Esophagus muscularis mucosa (tissue), 4 donors: ENCODE measurements at regions not wholly inside any gene's neighbourhood (a gene's known extent, or its start where the extent isn't known, plus 50 kb on each side); places are given as distances from the start of the nearest gene placed in this dataset.
"Not testable (repeated sequence)": the region's sequence is repeated elsewhere in the genome, so short reads cannot be mapped to it uniquely, and the experiment has no call there.

ENCODE experiments used
- DNase-seq: peaks from one replicate; pipeline ENCODE4 v3.0.0-alpha.2; 2017; ENCODE audit errors: extremely low spot score
- H3K27ac ChIP-seq, 4 donors: fragments of 200-600 bp; sonication (generic); replicated peaks in 1 of 4; 1 replicate in 3 of 4; 2 replicates in 1 of 4; pipeline ENCODE4 v1.5.1; 2016 to 2019; ENCODE audit warnings: mild to moderate bottlenecking in 1 of 4
- H3K27me3 ChIP-seq, 4 donors: fragments of 200-600 bp; sonication (generic); one replicate each; pipeline versions ENCODE4 v1.5.1 to v1.6.0; 2016 to 2019
- H3K36me3 ChIP-seq, 4 donors: fragments of 200-600 bp; sonication (generic); one replicate each; pipeline ENCODE4 v1.5.1; 2016 to 2019
- H3K4me1 ChIP-seq, 4 donors: fragments of 200-600 bp; sonication (generic); one replicate each; pipeline ENCODE4 v1.5.1; 2016 to 2019
- H3K4me3 ChIP-seq, 4 donors: fragments of 200-600 bp; sonication (generic); 1 replicate in 2 of 4; 2 replicates in 2 of 4; pipeline ENCODE4 v1.5.1; 2016 to 2019; ENCODE audit warnings: mild to moderate bottlenecking in 4 of 4, moderate library complexity in 1 of 4
- H3K9me3 ChIP-seq, 4 donors: fragments of 200-600 bp; sonication (generic); 1 replicate in 3 of 4; 2 replicates in 1 of 4; pipeline ENCODE4 v1.5.1; 2016 to 2019
- CTCF ChIP-seq, 3 experiments: fragments of 200-600 bp in 2 of 3; fragments of 450-650 bp in 1 of 3; sonication (generic) in 2 of 3; IDR thresholded peaks; one replicate each; pipeline ENCODE4 v1.5.1; 2017 to 2019; ENCODE audit warnings: antibody characterized with exemption in 3 of 3, mild to moderate bottlenecking in 2 of 3, moderate library complexity in 1 of 3
- EP300 ChIP-seq: sonication (generic); formaldehyde crosslinking; IDR thresholded peaks from one replicate; pipeline ENCODE4 v1.6.1; 2017; ENCODE audit warnings: antibody characterized with exemption
- POLR2A ChIP-seq: fragments of 450-650 bp; IDR thresholded peaks from one replicate; pipeline ENCODE4 v1.6.1; 2017; ENCODE audit warnings: antibody characterized with exemption, moderate library complexity, mild to moderate bottlenecking, low read depth
- POLR2AphosphoS5 ChIP-seq, 2 donors: sonication (generic); formaldehyde crosslinking; IDR thresholded peaks; one replicate each; pipeline ENCODE4 v1.6.1; 2017; ENCODE audit warnings: antibody characterized with exemption in 2 of 2
- WGBS: methylation state at CpG from one replicate; pipeline ENCODE4 v1.1.5; 2018; 5-methylcytosine and 5-hydroxymethylcytosine counted together
- intact Hi-C: fragments of 100-400 bp; cut with DNase I; formaldehyde crosslinking; loops from one replicate; pipeline ENCODE4 v1.15.1; 2023

DNA sequence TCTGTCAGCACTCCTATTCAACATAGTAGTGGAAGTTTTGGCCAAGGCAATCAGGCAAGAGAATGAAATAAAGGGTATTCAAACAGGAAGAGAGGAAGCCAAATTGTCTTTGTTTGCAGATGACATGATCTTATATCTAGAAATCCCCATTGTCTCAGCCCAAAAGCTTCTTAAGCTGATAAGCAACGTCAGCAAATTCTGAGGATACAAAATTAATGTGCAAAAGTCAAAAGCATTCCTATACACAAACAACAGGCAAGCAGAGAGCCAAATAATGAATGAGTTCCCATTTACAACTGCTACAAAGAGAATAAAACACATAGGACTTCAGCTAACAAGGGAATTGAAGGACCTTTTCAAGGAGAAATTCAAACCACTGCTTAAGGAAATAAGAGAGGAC, 280.4 kb upstream of the LUZP2 start:
- Histone ChIP-seq H3K4me1 (no peaks in the 10 kb centered on the region), H3K27ac (no peak overlapping the region), H3K27me3 (no peaks in the 10 kb centered on the region), H3K9me3 (no peaks in the 10 kb centered on the region), H3K36me3 (no peaks in the 10 kb centered on the region), H3K4me3 (no peak overlapping the region)
- 64% methylated on average over 1 of the region's 1 CpG for WGBS
- TF ChIP-seq POLR2AphosphoS5 (IDR thresholded peaks at IDR 0.05) (no peak), POLR2A (no peak), EP300 (no peak), CTCF (IDR thresholded peaks at IDR 0.05) (no peak)
- no peak for DNase-seq
- intact Hi-C loops = no loop called here

DNA sequence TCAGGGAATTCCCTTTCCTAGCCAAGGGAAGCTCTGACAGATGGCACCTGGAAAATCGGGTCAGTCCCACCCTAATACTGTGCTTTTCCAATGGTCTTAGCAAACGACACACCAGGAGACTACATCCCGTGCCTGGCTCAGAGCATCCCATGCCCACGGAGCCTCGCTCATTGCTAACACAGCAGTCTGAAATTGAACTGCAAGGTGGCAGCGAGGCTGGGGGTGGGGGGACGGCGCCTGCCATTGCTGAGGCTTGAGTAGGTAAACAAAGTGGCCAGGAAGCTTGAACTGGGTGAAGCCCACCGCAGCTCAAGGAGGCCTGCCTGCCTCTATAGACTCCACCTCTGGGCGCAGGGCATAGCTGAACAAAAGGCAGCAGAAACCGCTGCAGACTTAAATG, 279.5 kb upstream of the LUZP2 start:
- H3K27me3 ChIP-seq, DNase-seq, H3K36me3 ChIP-seq, intact Hi-C loops, H3K4me3 ChIP-seq, H3K4me1 ChIP-seq, H3K27ac ChIP-seq, H3K9me3 ChIP-seq: not testable (repeated sequence)
- WGBS = 97% methylated on average over 5 of the region's 11 CpGs

GRCh38 chr11:24225501-24225900, 271.4 kb upstream of the LUZP2 start:
- WGBS = 40% methylated on average over 1 of the region's 1 CpG
- no peak for TF ChIP-seq POLR2A
- no peak for TF ChIP-seq CTCF (IDR thresholded peaks at IDR 0.05)
- no peak for TF ChIP-seq POLR2AphosphoS5 (IDR thresholded peaks at IDR 0.05)
- no peak for TF ChIP-seq EP300

GRCh38 chr11:24226606-24227005, 270.2 kb upstream of the LUZP2 start:
- TF ChIP-seq POLR2AphosphoS5 (IDR thresholded peaks at IDR 0.05) = no peak
- no peak for TF ChIP-seq POLR2A
- TF ChIP-seq EP300 = no peak
- TF ChIP-seq CTCF (IDR thresholded peaks at IDR 0.05) = no peak
- Histone ChIP-seq H3K9me3 (no peaks in the 10 kb centered on the region), H3K36me3 (no peaks in the 10 kb centered on the region), H3K4me1 (no peaks in the 10 kb centered on the region), H3K27me3 (no peaks in the 10 kb centered on the region), H3K27ac (no peak overlapping the region), H3K4me3 (no peak overlapping the region)
- DNase-seq = no peak
- intact Hi-C loops = no loop called here
- 81% methylated on average over 1 of the region's 1 CpG for whole genome bisulfite sequencing

More at GRCh38 chr11:24225501-24225900, 271.4 kb upstream of the LUZP2 start:
- no peak for DNase-seq
- no peak overlapping the region for H3K4me3 ChIP-seq
- H3K36me3 ChIP-seq = no peaks in the 10 kb centered on the region
- no peaks in the 10 kb centered on the region for H3K9me3 ChIP-seq
- H3K4me1 ChIP-seq = no peaks in the 10 kb centered on the region
- intact Hi-C loops = no loop called here
- H3K27me3 ChIP-seq = no peaks in the 10 kb centered on the region
- no peak overlapping the region for H3K27ac ChIP-seq

DNA sequence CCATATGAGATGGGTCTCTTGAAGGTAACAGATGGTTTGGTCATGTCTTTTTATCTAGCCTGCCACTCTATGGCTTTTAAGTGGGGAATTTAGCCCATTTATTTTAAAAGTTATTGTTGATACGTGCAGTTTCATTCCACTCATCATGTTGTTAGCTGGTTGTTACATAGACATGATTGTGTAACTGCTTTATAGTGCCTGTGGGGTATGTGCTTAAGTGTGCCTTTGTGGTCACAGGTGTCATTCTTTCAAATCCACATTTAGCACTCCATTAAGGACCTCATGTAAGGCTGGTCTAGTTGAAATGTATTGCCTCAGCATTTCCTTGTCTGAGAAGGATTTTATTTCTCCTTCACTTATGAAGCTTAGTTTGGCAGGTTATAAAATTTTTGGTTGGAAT, 263.8 kb upstream of the LUZP2 start:
- H3K9me3 ChIP-seq = no peaks in the 10 kb centered on the region
- no peak overlapping the region for H3K4me3 ChIP-seq
- intact Hi-C loops = no loop called here
- no peak overlapping the region for H3K27ac ChIP-seq
- TF ChIP-seq POLR2A (no peak), CTCF (IDR thresholded peaks at IDR 0.05) (no peak), POLR2AphosphoS5 (IDR thresholded peaks at IDR 0.05) (no peak), EP300 (no peak)
- WGBS = 92% methylated on average over 1 of the region's 1 CpG
- no peaks in the 10 kb centered on the region for H3K36me3 ChIP-seq
- DNase-seq = no peak
- H3K4me1 ChIP-seq = no peaks in the 10 kb centered on the region
- no peaks in the 10 kb centered on the region for H3K27me3 ChIP-seq
